RWPE1 (cell line): ENCODE measurements at regions not wholly inside any gene's neighbourhood (a gene's known extent, or its start where the extent isn't known, plus 50 kb on each side); places are given as distances from the start of the nearest gene placed in this dataset.
"Not testable (repeated sequence)": the region's sequence is repeated elsewhere in the genome, so short reads cannot be mapped to it uniquely, and the experiment has no call there.

Source experiments
- CTCF ChIA-PET: fragments of 350-600 bp; sonication (Branson Sonifier 250); formaldehyde crosslinking; extraction: SDS; loops from one replicate; lab custom pipeline; 2021; lab: Yijun Ruan, JAX
- POLR2A ChIA-PET: fragments of 400-600 bp; formaldehyde crosslinking; extraction: SDS; loops from one replicate; lab custom pipeline; 2020; ENCODE audit warnings: antibody characterized with exemption; ENCODE audit not compliant: low non-redundant PET; lab: Yijun Ruan, JAX
- DNase-seq: peaks from one replicate; pipeline ENCODE4 v3.0.0; 2012; ENCODE audit warnings: low spot score
- H3K27ac ChIP-seq: fragments of 450-650 bp; 2 replicates; pipeline ENCODE4 v1.5.1; 2017
- TF ChIP-seq, protein P1 (sequence below): fragments of 450-650 bp; conservative IDR thresholded peaks from 2 replicates; pipeline ENCODE4 v1.5.1; 2017; ENCODE audit warnings: low read depth, mild to moderate bottlenecking

DNA sequence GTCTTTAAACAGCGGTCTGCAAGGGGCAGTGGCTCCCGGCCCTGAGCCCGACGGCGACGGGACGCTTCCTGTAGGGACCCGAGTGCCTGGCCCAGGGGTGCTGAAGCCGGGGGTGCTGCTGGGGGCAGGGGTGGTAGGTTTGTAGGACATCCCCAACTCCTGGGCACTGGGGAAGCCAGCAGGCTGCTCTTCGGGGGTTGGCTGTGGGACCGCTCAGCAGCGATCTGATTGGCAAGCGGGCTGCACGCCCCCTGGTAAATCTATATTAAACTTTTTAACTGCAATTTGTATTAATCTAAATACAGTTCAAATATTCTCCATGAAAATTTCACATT, 1510.0 kb downstream of the FOXD4L5 start:
- CTCF ChIA-PET = not testable (repeated sequence)

DNA sequence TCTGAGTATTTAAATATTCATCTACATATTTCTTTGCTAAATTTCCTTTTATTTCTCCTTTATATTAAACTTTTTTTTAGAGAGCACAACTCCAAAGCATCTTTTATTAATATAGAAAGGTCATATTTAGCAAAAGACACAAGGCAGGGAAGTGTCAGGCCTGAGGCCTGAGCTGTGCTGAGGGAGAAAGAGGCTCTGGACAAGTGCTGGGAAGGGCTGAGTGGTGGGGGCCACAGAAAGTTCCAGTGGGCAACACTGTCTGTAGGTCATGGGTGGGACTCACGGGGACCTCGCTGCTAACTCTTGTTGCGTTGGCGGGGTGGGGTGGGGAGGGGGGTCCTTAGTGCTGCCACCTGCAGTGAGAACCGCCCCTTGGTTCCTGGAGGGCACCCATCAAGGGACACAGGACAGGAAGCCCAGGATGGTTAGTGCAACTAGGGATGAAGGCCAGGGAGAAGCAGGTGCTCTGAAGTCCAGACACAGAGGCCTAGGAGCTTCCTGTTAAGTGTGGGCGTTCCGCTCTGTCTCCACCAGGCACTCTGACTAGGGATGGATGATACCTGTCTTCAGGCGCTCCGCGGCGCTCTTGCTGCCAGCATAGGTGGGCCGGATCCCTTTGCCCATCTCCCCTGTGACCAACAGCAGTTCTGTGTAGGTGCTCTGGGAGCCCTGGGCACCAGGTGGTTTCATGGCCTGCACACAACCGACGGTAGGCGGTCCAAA, 1510.5 kb downstream of the FOXD4L5 start:
- POLR2A ChIA-PET, CTCF ChIA-PET, DNase-seq, H3K27ac ChIP-seq: not testable (repeated sequence)

More for the DNA sequence above, 1510.0 kb downstream of the FOXD4L5 start:
- POLR2A ChIA-PET, DNase-seq, H3K27ac ChIP-seq: not testable (repeated sequence)

DNA sequence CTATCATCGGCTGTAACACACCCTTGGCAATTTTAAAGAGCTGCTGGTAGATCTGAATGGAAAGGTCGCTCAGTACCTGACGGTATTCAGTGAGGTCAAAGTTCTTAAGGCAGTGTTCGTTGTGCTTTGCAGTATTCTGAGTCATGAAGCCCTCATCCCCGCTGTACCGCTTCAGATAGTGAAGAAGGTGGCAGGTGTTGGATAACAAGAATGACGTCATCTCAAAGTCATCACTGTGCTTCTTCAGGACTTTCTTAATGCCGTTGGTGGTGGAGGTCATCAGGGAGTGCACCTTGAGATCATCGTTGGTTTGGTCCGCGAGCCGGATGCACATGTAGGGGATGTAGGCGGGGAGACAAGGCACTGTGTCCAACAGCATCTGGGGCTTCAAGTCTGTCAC, 1522.8 kb downstream of the FOXD4L5 start:
- H3K27ac ChIP-seq, POLR2A ChIA-PET, DNase-seq, CTCF ChIA-PET: not testable (repeated sequence)

DNA sequence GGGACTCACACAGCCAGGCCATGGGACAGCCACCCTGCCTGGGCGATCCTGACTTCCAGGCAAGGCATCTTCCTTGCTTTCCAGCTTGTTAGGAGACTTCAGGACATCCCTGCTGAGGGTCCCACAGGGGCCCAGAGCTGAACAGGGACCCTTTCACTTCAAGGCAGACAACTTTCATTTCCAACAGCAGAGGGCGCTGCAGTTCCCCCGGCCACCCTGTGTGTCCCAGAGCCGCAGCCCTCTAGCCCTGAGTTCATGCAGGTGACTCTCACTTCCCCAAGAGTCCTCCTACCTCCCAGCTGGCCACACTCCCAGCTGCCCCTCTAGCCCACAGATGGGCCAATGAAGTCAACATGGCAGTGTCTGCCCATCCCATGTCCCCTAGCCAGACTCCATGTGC, 1556.0 kb downstream of the FOXD4L5 start:
- POLR2A ChIA-PET, CTCF ChIA-PET, DNase-seq: not testable (repeated sequence)

DNA sequence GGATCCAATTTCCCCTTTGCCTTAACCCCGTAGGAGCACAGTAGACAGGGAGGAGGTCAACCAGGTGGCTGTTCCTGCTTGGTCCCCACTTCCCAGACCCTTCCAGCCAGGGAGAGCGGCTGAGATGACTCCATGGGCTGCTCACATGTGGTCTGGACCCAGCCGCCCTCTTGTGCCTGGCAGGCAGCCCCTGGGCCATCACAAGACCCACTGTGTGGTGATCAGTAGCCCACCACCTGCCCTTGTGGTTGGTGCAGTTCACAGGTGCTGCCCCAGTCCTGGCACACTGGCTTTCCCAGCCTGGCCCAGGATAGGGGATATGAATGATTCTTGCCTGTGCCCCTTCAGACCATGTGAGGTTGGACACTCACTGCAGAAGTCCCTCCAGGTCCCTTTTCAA, 1556.7 kb downstream of the FOXD4L5 start:
- POLR2A ChIA-PET = no interaction called here
- DNase-seq = no peak
- TF ChIP-seq, protein P1, sequence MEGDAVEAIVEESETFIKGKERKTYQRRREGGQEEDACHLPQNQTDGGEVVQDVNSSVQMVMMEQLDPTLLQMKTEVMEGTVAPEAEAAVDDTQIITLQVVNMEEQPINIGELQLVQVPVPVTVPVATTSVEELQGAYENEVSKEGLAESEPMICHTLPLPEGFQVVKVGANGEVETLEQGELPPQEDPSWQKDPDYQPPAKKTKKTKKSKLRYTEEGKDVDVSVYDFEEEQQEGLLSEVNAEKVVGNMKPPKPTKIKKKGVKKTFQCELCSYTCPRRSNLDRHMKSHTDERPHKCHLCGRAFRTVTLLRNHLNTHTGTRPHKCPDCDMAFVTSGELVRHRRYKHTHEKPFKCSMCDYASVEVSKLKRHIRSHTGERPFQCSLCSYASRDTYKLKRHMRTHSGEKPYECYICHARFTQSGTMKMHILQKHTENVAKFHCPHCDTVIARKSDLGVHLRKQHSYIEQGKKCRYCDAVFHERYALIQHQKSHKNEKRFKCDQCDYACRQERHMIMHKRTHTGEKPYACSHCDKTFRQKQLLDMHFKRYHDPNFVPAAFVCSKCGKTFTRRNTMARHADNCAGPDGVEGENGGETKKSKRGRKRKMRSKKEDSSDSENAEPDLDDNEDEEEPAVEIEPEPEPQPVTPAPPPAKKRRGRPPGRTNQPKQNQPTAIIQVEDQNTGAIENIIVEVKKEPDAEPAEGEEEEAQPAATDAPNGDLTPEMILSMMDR = no peak
- H3K27ac ChIP-seq = no peak overlapping the region
- CTCF ChIA-PET = no interaction called here

More for the DNA sequence above, 1556.0 kb downstream of the FOXD4L5 start:
- not testable (repeated sequence) for H3K27ac ChIP-seq

- H3K27ac ChIP-seq, DNase-seq, CTCF ChIA-PET, POLR2A ChIA-PET: not testable (repeated sequence)
Observed at GRCh38 chr9:63708285-63708684, 1576.7 kb downstream of the FOXD4L5 start.

DNA sequence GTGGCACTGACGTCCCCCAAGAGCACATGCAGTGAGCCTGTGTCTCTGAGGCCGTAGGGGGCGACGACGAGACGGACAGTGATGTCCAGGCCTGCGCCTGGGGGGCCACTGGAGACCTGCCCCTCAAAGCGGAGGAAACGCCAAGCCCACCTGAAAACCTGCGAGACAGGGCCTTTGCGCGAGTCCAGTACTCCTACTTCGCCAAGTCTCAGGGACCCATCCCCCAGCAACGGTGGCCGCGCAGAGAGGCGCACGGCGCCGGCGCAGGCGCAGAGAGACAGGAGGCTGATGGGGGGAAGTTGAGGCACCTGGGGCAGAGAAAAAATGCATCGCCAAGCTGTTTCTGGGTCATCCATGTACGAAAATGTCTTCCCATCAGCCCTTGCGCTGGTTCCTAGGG, 1580.6 kb downstream of the FOXD4L5 start:
- POLR2A ChIA-PET, CTCF ChIA-PET, H3K27ac ChIP-seq, DNase-seq: not testable (repeated sequence)

DNA sequence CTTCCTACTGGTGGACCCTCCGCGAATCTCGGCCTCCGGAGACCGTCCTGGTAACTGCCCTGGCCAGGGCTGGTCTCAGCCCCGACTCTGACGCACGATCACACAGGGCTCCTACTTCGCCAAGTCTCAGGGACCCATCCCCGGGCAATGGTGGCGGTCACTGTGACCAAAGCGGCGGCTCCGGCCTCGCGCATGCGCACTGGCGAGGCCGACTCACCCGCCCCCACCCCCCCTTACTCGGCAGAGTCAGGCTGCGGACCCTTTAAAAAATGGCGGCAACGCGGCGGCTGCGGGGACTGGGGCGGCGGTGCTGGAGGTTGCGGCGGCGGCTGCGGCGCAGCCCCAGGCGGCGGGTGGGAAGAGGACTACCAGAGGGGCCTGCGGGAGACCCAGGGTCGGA, 1581.3 kb downstream of the FOXD4L5 start:
- DNase-seq, H3K27ac ChIP-seq, CTCF ChIA-PET, POLR2A ChIA-PET: not testable (repeated sequence)

DNA sequence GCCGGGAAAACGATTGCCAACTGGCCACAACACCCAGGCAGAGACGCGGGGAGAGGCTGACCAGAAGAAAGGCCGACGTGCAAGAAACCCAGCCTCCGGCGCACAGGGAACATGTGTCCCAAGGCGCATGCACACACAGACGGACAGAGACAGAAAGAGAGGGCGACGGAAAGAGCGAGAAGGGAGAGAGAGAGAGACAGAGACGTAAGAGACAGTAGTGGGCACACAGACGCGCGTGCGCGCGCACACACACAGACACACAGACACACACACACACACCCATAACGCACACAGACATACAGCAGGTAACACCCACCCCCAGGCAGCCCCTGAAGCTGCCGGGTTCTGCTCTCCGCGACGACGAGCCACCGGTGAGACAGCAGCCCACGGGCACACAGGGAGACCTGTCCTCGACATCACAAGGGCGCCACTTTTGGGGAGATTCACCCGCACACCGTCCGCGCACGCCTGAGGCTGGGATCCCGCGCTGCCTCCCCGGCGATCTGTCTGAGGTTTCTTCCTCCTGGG, 1581.8 kb downstream of the FOXD4L5 start:
- CTCF ChIA-PET, H3K27ac ChIP-seq, POLR2A ChIA-PET, DNase-seq: not testable (repeated sequence)
